HEK293 (cell line): ENCODE measurements at regions not wholly inside any gene's neighbourhood (a gene's known extent, or its start where the extent isn't known, plus 50 kb on each side); places are given as distances from the start of the nearest gene placed in this dataset.
A peak's percentile ranks its signal among the peaks of the same experiment; 100 is the strongest.

ENCODE experiments used
- CTCF ChIA-PET: fragments of 350-600 bp; formaldehyde crosslinking; extraction: SDS; loops from one replicate; lab custom pipeline; 2021; ENCODE audit warnings: antibody characterized with exemption; lab: Yijun Ruan, JAX
- POLR2A ChIA-PET: fragments of 300-600 bp; formaldehyde crosslinking; extraction: SDS; loops from one replicate; lab custom pipeline; 2020; ENCODE audit warnings: antibody characterized with exemption, inconsistent platforms; lab: Yijun Ruan, JAX
- H3K27ac ChIP-seq: fragments of 200-500 bp; sonication (Bioruptor generic); 2 replicates; pipeline ENCODE4 v1.5.1; 2014; ENCODE audit warnings: low read depth, low read length, control low read depth, inconsistent platforms; ENCODE audit errors: extremely low read depth
- H3K36me3 ChIP-seq, 2 experiments: fragments of 200-500 bp in 1 of 2; sonication (Bioruptor generic) in 1 of 2; 1 replicate in 1 of 2; 2 replicates in 1 of 2; pipeline ENCODE4 v1.5.1; 2014 to 2017; ENCODE audit warnings: inconsistent platforms in 2 of 2, low read length in 2 of 2; ENCODE audit not compliant: control insufficient read depth in 2 of 2, insufficient read depth in 1 of 2
- H3K4me1 ChIP-seq: fragments of 200-500 bp; sonication (Bioruptor generic); 2 replicates; pipeline ENCODE4 v1.5.1; 2014; ENCODE audit warnings: mild to moderate bottlenecking, low read length, inconsistent platforms; ENCODE audit not compliant: control insufficient read depth, insufficient read depth
- H3K4me3 ChIP-seq: 2 replicates; pipeline ENCODE4 v1.5.1; 2011; ENCODE audit warnings: low read depth, mild to moderate bottlenecking, control low read depth, low read length, moderate library complexity
- H3K9me3 ChIP-seq: fragments of 200-500 bp; sonication (Bioruptor generic); 2 replicates; pipeline ENCODE4 v1.5.1; 2014; ENCODE audit warnings: low read depth, low read length, inconsistent platforms; ENCODE audit not compliant: control insufficient read depth, insufficient read depth
- PRDM1 ChIP-seq: fragments of 450-650 bp; formaldehyde crosslinking; IDR thresholded peaks from 2 replicates; pipeline ENCODE4; 2016; ENCODE audit warnings: missing biosample characterization, missing genetic modification characterization
- SETDB1 ChIP-seq: IDR thresholded peaks from one replicate; pipeline ENCODE4 v1.6.1; 2017; ENCODE audit warnings: mild to moderate bottlenecking, low read length, moderate library complexity, mixed read lengths; ENCODE audit not compliant: insufficient read length
- ZNF404 ChIP-seq: fragments of 450-650 bp; formaldehyde crosslinking; IDR thresholded peaks from 2 replicates; pipeline ENCODE4 v1.5.1; 2017; ENCODE audit warnings: missing biosample characterization, missing genetic modification characterization
- ZNF654 ChIP-seq: fragments of 450-650 bp; formaldehyde crosslinking; IDR thresholded peaks from 2 replicates; pipeline ENCODE4 v1.5.1; 2016; ENCODE audit warnings: low read depth, missing biosample characterization, missing genetic modification characterization
- ZNF658 ChIP-seq: fragments of 450-650 bp; formaldehyde crosslinking; IDR thresholded peaks from 2 replicates; pipeline ENCODE4; 2016; ENCODE audit warnings: missing biosample characterization, missing genetic modification characterization
- ZNF660 ChIP-seq: fragments of 450-650 bp; IDR thresholded peaks from 2 replicates; pipeline ENCODE4 v1.5.1; 2018; ENCODE audit warnings: missing biosample characterization, mild to moderate bottlenecking, missing genetic modification characterization
- ZNF785 ChIP-seq: fragments of 450-650 bp; formaldehyde crosslinking; IDR thresholded peaks from 2 replicates; pipeline ENCODE4 v1.5.1; 2016; ENCODE audit warnings: missing biosample characterization, missing genetic modification characterization

DNA sequence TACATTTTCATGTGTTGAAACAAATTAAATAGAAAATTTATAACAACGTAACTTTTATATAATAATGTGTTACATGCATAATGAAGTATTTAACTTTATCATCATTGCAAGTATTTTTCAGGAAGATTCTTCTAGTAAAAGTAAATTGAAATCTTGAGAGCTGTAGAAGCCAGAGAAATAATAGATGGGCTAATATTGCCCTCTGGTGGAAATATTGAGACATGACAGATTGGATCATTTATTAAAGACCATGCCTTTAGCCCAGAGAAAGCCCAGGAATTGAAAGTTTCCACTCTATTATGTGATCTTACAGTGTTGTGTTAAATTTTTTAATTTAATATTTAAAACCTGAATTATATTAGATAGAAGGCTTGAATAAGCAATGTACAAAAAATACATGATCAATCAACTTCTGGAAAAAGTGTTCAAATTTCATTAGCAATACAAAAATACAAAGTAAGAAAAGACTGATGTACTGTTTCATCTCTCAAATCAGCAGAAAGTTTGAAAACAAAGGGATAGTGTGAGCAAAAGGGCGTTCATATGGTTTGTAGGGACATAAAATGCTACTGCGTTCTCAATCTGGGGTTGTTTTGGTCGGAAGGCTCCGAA lies 52.7 kb upstream of the SPTSSB start:
- TF ChIP-seq SETDB1, result no peak
- TF ChIP-seq ZNF660 (tag by site-specific recombination), result peak; percentile 18; the same call in 1 of the 2 replicates
- TF ChIP-seq ZNF785, result no peak
- TF ChIP-seq ZNF654 (tag by site-specific recombination), result peak; percentile 66
- TF ChIP-seq ZNF404 (tag by site-specific recombination), result no peak
- TF ChIP-seq PRDM1, result peak; percentile 62
- TF ChIP-seq, all 188 proteins: peak for 3
- CTCF ChIA-PET, result interaction anchor here (0.7 to 1.0 kb wide), 3 partner anchors 150 to 738 kb away, joined by 3 to 4 read pairs (median 3); no protein-coding TSS in a partner anchor
- H3K36me3 ChIP-seq, result no peaks in the 10 kb centered on the region
- H3K27ac ChIP-seq, result no peak overlapping the region
- H3K4me1 ChIP-seq, result no peaks in the 10 kb centered on the region
- H3K4me3 ChIP-seq, result no peak overlapping the region
- POLR2A ChIA-PET, result interaction anchor here (0.6 kb wide), 1 partner anchor 201 kb away, joined by 5 read pairs; no protein-coding TSS in a partner anchor
- no peaks in the 10 kb centered on the region for H3K9me3 ChIP-seq

DNA sequence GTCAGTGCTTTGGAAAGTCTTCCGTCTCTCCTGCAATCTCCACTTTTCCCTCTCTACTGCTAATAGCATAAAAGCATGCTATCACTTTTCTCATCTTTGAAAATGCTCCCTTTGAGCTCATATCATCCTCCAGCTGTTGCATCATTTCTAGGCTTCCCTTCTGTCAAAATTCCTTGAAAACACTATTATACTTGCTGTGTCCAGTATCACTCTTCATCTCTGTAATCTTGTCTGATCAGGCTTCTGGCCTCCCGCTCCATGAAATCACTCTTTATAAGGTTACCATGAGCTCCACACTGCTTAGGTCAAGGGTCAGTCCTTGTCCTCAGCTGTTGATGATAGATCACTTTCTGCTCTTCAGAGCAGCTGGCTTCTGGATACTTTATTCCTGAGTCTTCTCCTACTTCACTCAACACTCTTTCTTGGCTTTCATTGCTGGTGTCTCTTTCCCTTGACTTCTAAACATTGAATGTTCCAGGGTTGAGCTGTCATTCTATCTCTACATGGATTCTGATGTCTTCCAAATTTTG lies 50.9 kb upstream of the SPTSSB start:
- Histone ChIP-seq H3K4me3 (no peak overlapping the region), H3K9me3 (no peaks in the 10 kb centered on the region), H3K27ac (no peak overlapping the region), H3K36me3 (no peaks in the 10 kb centered on the region), H3K4me1 (no peaks in the 10 kb centered on the region)
- ChIA-PET POLR2A (no interaction called here), CTCF (interaction anchor here (1.0 to 1.4 kb wide), 6 partner anchors 12 to 736 kb away, joined by 3 to 8 read pairs (median 4); no protein-coding TSS in a partner anchor)
- TF ChIP-seq PRDM1 (0 out of 2 replicates have a peak, but pooled peaks have one; percentile 13), ZNF658 (tag by site-specific recombination) (no peak)
